ENCODE measurements at regions not wholly inside any gene's neighbourhood (a gene's known extent, or its start where the extent isn't known, plus 50 kb on each side); places are given as distances from the start of the nearest gene placed in this dataset.
A peak's percentile ranks its signal among the peaks of the same experiment; 100 is the strongest.
"Not testable (repeated sequence)": the region's sequence is repeated elsewhere in the genome, so short reads cannot be mapped to it uniquely, and the experiment has no call there.

DNA sequence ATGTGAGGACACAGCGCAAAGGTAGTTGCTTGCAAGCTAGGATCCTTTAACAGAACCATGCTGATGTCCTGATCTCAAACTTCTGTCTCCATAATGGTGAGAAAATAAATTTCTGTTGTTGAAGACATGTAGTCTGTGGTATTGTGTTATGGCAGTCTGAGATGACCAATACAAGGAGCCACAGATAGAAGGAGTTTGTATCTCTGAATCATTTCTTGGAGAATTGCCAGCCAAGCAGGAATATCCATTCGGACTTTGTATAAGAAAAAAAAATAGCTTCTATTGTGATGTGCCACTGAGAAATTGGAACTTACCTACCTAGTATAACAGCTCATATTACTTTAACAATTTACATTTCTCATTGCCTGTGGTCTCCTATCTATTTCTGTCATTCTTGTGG is 447.6 kb upstream of the CA10 start:
- Histone ChIP-seq H3K27ac (ENCODE audit: insufficient read depth, low read length) (no peak overlapping the region), H3K79me2 (ENCODE audit: control insufficient read depth, insufficient read depth, low read length) (no peaks in the 10 kb centered on the region), H3K9ac (ENCODE audit: insufficient read depth, low read length) (no peak overlapping the region), H3K9me3 (ENCODE audit: control insufficient read depth, insufficient read depth, low read depth, low read length) (no peaks in the 10 kb centered on the region), H2AFZ (ENCODE audit: low read length) (no peak overlapping the region), H3K27me3 (ENCODE audit: control insufficient read depth, insufficient read depth, low read length) (no peaks in the 10 kb centered on the region), H3K4me3 (replicated peaks in 1 of 4; ENCODE audit: control extremely low read depth in 1 of 4, insufficient read depth in 1 of 4, low read depth in 3 of 4, low read length in 4 of 4) (no peak overlapping the region), H3K36me3 (ENCODE audit: control insufficient read depth, insufficient read depth, low read length) (no peaks in the 10 kb centered on the region), H3K4me1 (ENCODE audit: control insufficient read depth, extremely low read depth, insufficient read depth, low read length) (no peaks in the 10 kb centered on the region), H3K4me2 (ENCODE audit: extremely low read depth, insufficient read depth, low read length) (no peak overlapping the region), H4K20me1 (ENCODE audit: control insufficient read depth, extremely low read depth, insufficient read depth, low read length) (no peaks in the 10 kb centered on the region)
- TF ChIP-seq, protein P1, sequence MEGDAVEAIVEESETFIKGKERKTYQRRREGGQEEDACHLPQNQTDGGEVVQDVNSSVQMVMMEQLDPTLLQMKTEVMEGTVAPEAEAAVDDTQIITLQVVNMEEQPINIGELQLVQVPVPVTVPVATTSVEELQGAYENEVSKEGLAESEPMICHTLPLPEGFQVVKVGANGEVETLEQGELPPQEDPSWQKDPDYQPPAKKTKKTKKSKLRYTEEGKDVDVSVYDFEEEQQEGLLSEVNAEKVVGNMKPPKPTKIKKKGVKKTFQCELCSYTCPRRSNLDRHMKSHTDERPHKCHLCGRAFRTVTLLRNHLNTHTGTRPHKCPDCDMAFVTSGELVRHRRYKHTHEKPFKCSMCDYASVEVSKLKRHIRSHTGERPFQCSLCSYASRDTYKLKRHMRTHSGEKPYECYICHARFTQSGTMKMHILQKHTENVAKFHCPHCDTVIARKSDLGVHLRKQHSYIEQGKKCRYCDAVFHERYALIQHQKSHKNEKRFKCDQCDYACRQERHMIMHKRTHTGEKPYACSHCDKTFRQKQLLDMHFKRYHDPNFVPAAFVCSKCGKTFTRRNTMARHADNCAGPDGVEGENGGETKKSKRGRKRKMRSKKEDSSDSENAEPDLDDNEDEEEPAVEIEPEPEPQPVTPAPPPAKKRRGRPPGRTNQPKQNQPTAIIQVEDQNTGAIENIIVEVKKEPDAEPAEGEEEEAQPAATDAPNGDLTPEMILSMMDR (conservative IDR thresholded peaks at IDR 0.05 in 1 of 2, IDR thresholded peaks at IDR 0.05 in 1 of 2; ENCODE audit: low read depth in 1 of 2, low read length in 2 of 2), result no peak
- TF ChIP-seq EZH2 (IDR thresholded peaks at IDR 0.05; ENCODE audit: low read length, missing control alignments), result no peak
- DNase-seq (ENCODE audit: low read depth in 2 of 2), result peak in 1 of 2 donors; percentile 0

DNA sequence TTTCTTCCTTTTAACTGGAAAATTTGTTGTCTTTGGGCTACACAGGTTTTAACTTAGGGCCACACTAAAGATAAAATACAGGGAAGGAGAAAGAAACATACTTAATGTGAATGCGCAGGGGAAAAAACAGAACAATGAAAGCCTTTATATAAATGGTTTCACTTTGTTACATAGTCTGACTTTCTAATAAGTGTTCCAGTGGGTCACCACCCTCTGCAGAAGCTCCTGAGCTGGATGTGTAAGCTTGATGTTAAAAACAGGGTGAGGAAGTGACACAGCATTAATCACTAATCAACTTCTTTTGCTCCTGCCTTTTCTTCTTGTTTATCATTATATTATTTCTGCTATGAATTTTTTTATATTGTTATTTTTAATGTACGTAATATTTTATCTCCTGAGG is 445.6 kb upstream of the CA10 start:
- Histone ChIP-seq H3K79me2 (ENCODE audit: control insufficient read depth, insufficient read depth, low read length) (no peaks in the 10 kb centered on the region), H3K4me2 (ENCODE audit: extremely low read depth, insufficient read depth, low read length) (no peak overlapping the region), H3K27me3 (ENCODE audit: control insufficient read depth, insufficient read depth, low read length) (no peaks in the 10 kb centered on the region), H3K9ac (ENCODE audit: insufficient read depth, low read length) (no peak overlapping the region), H3K4me3 (replicated peaks in 1 of 4; ENCODE audit: control extremely low read depth in 1 of 4, insufficient read depth in 1 of 4, low read depth in 3 of 4, low read length in 4 of 4) (no peak overlapping the region), H3K9me3 (ENCODE audit: control insufficient read depth, insufficient read depth, low read depth, low read length) (no peaks in the 10 kb centered on the region), H3K4me1 (ENCODE audit: control insufficient read depth, extremely low read depth, insufficient read depth, low read length) (no peaks in the 10 kb centered on the region), H3K36me3 (ENCODE audit: control insufficient read depth, insufficient read depth, low read length) (no peaks in the 10 kb centered on the region), H3K27ac (ENCODE audit: insufficient read depth, low read length) (no peak overlapping the region), H2AFZ (ENCODE audit: low read length) (no peak overlapping the region), H4K20me1 (ENCODE audit: control insufficient read depth, extremely low read depth, insufficient read depth, low read length) (no peaks in the 10 kb centered on the region)
- DNase-seq (ENCODE audit: low read depth in 2 of 2), result no peak
- TF ChIP-seq, protein P1 (conservative IDR thresholded peaks at IDR 0.05 in 1 of 2, IDR thresholded peaks at IDR 0.05 in 1 of 2; ENCODE audit: low read depth in 1 of 2, low read length in 2 of 2), result no peak
- TF ChIP-seq EZH2 (IDR thresholded peaks at IDR 0.05; ENCODE audit: low read length, missing control alignments), result no peak

DNA sequence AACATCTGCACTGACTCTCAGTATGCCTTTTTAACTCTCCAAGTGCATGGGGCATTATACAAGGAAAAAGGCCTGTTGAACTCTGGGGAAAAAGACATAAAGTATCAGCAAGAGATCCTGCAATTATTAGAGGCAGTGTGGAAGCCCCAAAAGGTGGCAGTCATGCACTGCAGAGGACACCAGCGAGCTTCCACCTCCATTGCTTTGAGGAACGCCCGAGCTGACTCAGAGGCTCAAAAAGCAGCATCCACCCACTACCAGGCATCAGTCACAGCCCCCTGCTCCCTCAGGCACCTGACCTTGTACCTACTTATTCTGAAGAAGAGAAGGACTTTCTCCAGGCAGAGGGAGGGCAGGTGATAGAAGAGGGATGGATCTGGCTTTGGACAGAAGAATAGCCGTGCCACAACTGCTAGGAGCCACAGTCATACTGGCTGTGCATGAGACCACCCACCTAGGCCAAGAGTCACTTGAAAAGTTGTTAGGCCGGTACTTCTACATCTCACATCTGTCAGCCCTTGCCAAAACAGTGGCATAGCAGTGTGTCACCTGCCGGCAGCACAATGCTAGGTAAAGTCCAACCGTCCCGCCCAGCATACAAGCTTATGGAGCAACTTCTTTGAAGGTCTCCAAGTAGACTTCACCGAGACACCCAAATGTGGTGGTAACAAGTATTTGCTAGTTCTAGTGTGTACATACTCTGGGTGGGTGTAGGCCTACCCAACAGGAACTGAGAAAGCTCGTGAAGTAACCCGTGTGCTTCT is 439.1 kb upstream of the CA10 start:
- not testable (repeated sequence) for H3K27me3 ChIP-seq (ENCODE audit: control insufficient read depth, insufficient read depth, low read length); H3K9ac ChIP-seq (ENCODE audit: insufficient read depth, low read length); H3K79me2 ChIP-seq (ENCODE audit: control insufficient read depth, insufficient read depth, low read length); H4K20me1 ChIP-seq (ENCODE audit: control insufficient read depth, extremely low read depth, insufficient read depth, low read length); DNase-seq (ENCODE audit: low read depth in 2 of 2); H3K9me3 ChIP-seq (ENCODE audit: control insufficient read depth, insufficient read depth, low read depth, low read length); H3K4me1 ChIP-seq (ENCODE audit: control insufficient read depth, extremely low read depth, insufficient read depth, low read length); H3K36me3 ChIP-seq (ENCODE audit: control insufficient read depth, insufficient read depth, low read length); H3K4me2 ChIP-seq (ENCODE audit: extremely low read depth, insufficient read depth, low read length); H3K27ac ChIP-seq (ENCODE audit: insufficient read depth, low read length); H2AFZ ChIP-seq (ENCODE audit: low read length); H3K4me3 ChIP-seq (replicated peaks in 1 of 4; ENCODE audit: control extremely low read depth in 1 of 4, insufficient read depth in 1 of 4, low read depth in 3 of 4, low read length in 4 of 4)
